Nephron progenitor cell (in vitro differentiated cells): ENCODE measurements at regions not wholly inside any gene's neighbourhood (a gene's known extent, or its start where the extent isn't known, plus 50 kb on each side); places are given as distances from the start of the nearest gene placed in this dataset.

Experiments used
- DNase-seq: peaks from one replicate; pipeline ENCODE4 v3.0.0; 2021
- H3K27ac Mint-ChIP-seq: 2 replicates; pipeline ENCODE4 v1.8.0; 2021; ENCODE audit warnings: mild to moderate bottlenecking, moderate library complexity, mixed read lengths
- H3K27me3 Mint-ChIP-seq: 2 replicates; pipeline ENCODE4 v1.8.0; 2021; ENCODE audit warnings: mild to moderate bottlenecking, low read depth, mixed read lengths; ENCODE audit not compliant: poor library complexity
- H3K36me3 Mint-ChIP-seq: 2 replicates; pipeline ENCODE4 v1.8.0; 2021; ENCODE audit warnings: low read depth, mixed read lengths
- H3K4me1 Mint-ChIP-seq: 2 replicates; pipeline ENCODE4 v1.8.0; 2021; ENCODE audit warnings: mixed read lengths
- H3K4me3 Mint-ChIP-seq: 2 replicates; pipeline ENCODE4 v1.8.0; 2021; ENCODE audit warnings: mild to moderate bottlenecking, moderate library complexity, mixed read lengths
- H3K9me3 Mint-ChIP-seq: 2 replicates; pipeline ENCODE4 v1.8.0; 2021; ENCODE audit warnings: mild to moderate bottlenecking, moderate library complexity, mixed read lengths
- TF ChIP-seq, protein P1 (sequence below): fragments of 200-600 bp; sonication (generic); IDR thresholded peaks from 2 replicates; pipeline ENCODE4 v1.5.0; 2021; ENCODE audit warnings: antibody characterized with exemption

DNA sequence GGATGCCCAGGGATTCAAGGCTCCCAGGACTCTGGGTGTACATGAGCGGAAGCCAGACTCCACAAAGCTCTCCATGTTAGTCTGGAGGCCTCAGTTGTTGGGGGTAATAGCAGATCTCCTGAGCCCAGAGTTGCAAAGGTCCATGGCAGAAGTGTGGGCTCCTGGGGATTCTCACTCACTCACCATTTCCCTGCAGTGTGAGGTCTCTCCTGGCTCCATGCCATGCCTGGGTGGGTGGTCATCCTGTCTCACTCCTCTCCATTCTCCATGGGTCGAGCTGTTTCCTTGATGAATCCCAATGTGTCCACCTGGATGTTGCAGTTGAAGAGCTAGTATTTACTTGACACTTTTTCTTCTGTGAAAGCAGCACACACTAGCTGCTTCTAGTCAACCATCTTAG is 156.8 kb upstream of the LRRC7 start:
- H3K27me3 Mint-ChIP-seq = no peaks in the 10 kb centered on the region
- H3K36me3 Mint-ChIP-seq = no peaks in the 10 kb centered on the region
- H3K27ac Mint-ChIP-seq = no peak overlapping the region
- TF ChIP-seq, protein P1, sequence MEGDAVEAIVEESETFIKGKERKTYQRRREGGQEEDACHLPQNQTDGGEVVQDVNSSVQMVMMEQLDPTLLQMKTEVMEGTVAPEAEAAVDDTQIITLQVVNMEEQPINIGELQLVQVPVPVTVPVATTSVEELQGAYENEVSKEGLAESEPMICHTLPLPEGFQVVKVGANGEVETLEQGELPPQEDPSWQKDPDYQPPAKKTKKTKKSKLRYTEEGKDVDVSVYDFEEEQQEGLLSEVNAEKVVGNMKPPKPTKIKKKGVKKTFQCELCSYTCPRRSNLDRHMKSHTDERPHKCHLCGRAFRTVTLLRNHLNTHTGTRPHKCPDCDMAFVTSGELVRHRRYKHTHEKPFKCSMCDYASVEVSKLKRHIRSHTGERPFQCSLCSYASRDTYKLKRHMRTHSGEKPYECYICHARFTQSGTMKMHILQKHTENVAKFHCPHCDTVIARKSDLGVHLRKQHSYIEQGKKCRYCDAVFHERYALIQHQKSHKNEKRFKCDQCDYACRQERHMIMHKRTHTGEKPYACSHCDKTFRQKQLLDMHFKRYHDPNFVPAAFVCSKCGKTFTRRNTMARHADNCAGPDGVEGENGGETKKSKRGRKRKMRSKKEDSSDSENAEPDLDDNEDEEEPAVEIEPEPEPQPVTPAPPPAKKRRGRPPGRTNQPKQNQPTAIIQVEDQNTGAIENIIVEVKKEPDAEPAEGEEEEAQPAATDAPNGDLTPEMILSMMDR = no peak
- no peak overlapping the region for H3K4me3 Mint-ChIP-seq
- H3K4me1 Mint-ChIP-seq = no peaks in the 10 kb centered on the region
- H3K9me3 Mint-ChIP-seq = peaks cover 3% of the 10 kb centered on the region
- DNase-seq = no peak

DNA sequence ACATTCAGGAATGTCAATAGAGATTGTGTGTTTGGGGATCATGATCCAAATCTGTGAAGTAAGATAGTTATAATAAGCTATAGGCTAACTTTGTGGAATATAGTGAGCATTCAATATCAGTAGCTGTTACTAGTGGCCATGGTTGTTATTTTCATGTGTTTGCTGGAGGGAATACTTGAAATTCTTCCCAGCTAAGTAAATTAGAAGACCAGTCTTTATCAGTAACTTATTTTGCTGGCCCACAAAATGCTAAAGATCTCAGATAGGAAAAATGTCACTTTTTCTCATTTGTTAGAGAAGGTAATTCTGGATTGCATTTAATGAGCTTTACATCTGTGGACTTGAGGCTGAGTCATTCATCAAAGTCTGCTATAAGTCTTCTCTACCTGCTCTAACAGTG is 156.1 kb upstream of the LRRC7 start:
- TF ChIP-seq, protein P1 = no peak
- Mint-ChIP-seq H3K27me3 (no peaks in the 10 kb centered on the region), H3K9me3 (peaks cover 8% of the 10 kb centered on the region), H3K27ac (no peak overlapping the region), H3K4me1 (no peaks in the 10 kb centered on the region), H3K4me3 (no peak overlapping the region), H3K36me3 (no peaks in the 10 kb centered on the region)
- DNase-seq = no peak

DNA sequence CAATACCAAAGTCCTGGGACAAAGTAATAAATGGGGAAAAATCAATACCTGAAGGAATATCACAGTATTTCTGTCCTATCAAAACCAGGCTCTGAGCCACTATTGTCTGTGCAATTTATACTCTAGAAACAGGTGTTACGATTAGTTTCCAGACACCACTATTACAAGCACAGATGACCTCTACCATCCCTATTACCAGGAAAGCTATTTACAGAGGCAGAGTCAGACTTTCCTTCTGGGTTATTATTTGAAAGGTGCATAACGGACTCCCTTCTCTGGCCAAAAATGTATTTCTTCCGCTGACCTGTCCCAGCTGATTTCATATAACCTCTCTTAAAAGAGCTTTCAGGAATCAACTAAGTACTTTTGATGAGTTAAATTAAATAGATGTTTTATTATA is 154.6 kb upstream of the LRRC7 start:
- Mint-ChIP-seq H3K4me3 (no peak overlapping the region), H3K9me3 (peaks cover 15% of the 10 kb centered on the region), H3K4me1 (no peaks in the 10 kb centered on the region), H3K27me3 (no peaks in the 10 kb centered on the region), H3K27ac (no peak overlapping the region), H3K36me3 (no peaks in the 10 kb centered on the region)
- no peak for DNase-seq
- TF ChIP-seq, protein P1 = no peak

DNA sequence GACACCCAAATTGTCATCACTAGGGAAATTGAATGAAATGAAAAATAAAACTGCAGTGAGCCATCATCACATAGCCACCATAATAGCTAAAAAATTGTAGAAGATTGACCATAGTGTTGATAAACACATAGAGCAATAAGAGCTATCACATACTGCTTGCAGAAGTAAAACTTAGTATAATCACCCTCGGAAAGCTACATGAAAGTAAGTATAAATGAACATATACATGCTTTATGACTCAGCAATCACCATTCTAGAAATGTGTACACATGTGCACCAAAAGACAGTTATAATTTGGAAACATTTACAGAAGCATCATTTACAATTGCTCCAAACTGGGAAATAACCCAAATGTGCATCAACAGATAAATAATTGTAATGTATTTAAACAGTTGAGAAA is 153.1 kb upstream of the LRRC7 start:
- TF ChIP-seq, protein P1 = no peak
- no peaks in the 10 kb centered on the region for H3K4me1 Mint-ChIP-seq
- no peaks in the 10 kb centered on the region for H3K27me3 Mint-ChIP-seq
- H3K4me3 Mint-ChIP-seq = no peak overlapping the region
- peaks cover 22% of the 10 kb centered on the region for H3K9me3 Mint-ChIP-seq
- DNase-seq = no peak
- H3K27ac Mint-ChIP-seq = no peak overlapping the region
- no peaks in the 10 kb centered on the region for H3K36me3 Mint-ChIP-seq

DNA sequence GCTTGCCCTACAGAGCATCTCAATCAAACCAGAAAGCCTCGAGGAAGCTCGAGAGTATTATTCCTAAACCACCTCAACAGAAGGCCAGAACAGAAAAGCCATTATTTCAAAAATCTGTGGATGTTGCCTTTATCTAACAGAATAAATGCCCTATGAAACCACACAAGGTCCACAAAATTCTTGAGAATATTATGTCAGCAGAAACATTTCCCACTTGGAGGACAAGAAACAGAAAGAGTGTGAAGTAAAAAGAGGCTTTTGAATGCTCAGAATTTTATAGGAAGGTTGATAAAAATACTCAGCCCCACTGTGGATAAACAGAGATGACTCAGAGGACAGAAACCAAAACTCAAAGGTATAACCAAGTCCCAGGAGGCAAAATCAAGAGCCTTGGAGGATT is 146.4 kb upstream of the LRRC7 start:
- Mint-ChIP-seq H3K4me3 (no peak overlapping the region), H3K36me3 (no peaks in the 10 kb centered on the region), H3K27ac (no peak overlapping the region), H3K4me1 (peaks cover 7% of the 10 kb centered on the region), H3K9me3 (peaks cover 17% of the 10 kb centered on the region), H3K27me3 (no peaks in the 10 kb centered on the region)
- no peak for DNase-seq
- TF ChIP-seq, protein P1 = no peak

DNA sequence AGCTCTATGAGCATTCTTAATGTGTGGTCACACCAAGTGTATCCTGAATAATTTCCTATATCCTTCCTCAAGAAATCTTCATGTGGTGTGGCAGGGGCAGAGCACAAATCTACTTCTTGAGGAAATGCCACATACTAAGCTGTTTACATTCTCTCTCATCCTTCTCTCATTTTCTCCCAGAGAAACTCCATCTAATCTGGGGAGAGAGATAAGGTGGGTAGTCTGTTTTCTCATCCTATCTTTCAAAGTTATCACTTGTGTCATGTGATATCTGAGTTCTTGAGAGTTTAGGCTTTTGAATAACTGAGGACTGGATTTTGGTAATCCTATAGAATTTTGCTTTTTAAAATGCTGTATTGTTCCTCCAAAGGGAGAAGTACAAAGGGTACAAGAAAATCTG is 141.9 kb upstream of the LRRC7 start:
- H3K27ac Mint-ChIP-seq = no peak overlapping the region
- no peaks in the 10 kb centered on the region for H3K36me3 Mint-ChIP-seq
- no peaks in the 10 kb centered on the region for H3K27me3 Mint-ChIP-seq
- no peak overlapping the region for H3K4me3 Mint-ChIP-seq
- no peaks in the 10 kb centered on the region for H3K9me3 Mint-ChIP-seq
- DNase-seq = no peak
- peaks cover 21% of the 10 kb centered on the region for H3K4me1 Mint-ChIP-seq
- TF ChIP-seq, protein P1 = no peak
